Calu3 (cell line): ENCODE measurements at regions not wholly inside any gene's neighbourhood (a gene's known extent, or its start where the extent isn't known, plus 50 kb on each side); places are given as distances from the start of the nearest gene placed in this dataset.

Source experiments
- BruUV-seq: library from RNA; stranded (reverse); fragments of 400-500 nt; replicated peaks from 2 replicates; lab custom pipeline; 2021; lab: Mats Ljungman, UMichigan
- CTCF ChIA-PET: fragments of 300-600 bp; sonication (Branson Sonifier 250); formaldehyde crosslinking; loops from one replicate; lab custom pipeline; 2022; ENCODE audit warnings: antibody characterized with exemption; lab: Charles Lee
- DNase-seq: peaks from one replicate; pipeline ENCODE4 v3.0.0; 2022
- H3K27ac Mint-ChIP-seq: one replicate; pipeline ENCODE4 v1.8.0; 2022; ENCODE audit warnings: mixed read lengths; ENCODE audit not compliant: unreplicated experiment
- H3K27me3 Mint-ChIP-seq: one replicate; pipeline ENCODE4 v1.8.0; 2022; ENCODE audit warnings: mixed read lengths; ENCODE audit not compliant: unreplicated experiment
- H3K36me3 Mint-ChIP-seq: one replicate; pipeline ENCODE4 v1.8.0; 2022; ENCODE audit warnings: mild to moderate bottlenecking, moderate library complexity, mixed read lengths; ENCODE audit not compliant: insufficient read depth, unreplicated experiment
- H3K4me1 Mint-ChIP-seq: one replicate; pipeline ENCODE4 v1.8.0; 2022; ENCODE audit warnings: mild to moderate bottlenecking, low read depth, mixed read lengths; ENCODE audit not compliant: unreplicated experiment
- H3K4me3 Mint-ChIP-seq: one replicate; pipeline ENCODE4 v1.8.0; 2022; ENCODE audit warnings: mild to moderate bottlenecking, low read depth, moderate library complexity, mixed read lengths; ENCODE audit not compliant: unreplicated experiment
- H3K9me3 Mint-ChIP-seq: one replicate; pipeline ENCODE4 v1.8.0; 2022; ENCODE audit warnings: low read depth, mixed read lengths; ENCODE audit not compliant: unreplicated experiment
- intact Hi-C: fragments of 100-400 bp; cut with micrococcal nuclease; formaldehyde crosslinking; loops from one replicate; pipeline ENCODE4 v1.10.0; 2022; ENCODE audit not compliant: unreplicated experiment
- TF ChIP-seq, protein P1 (sequence below): fragments of 200-600 bp; IDR thresholded peaks from one replicate; pipeline ENCODE4 v1.8.0; 2022; ENCODE audit warnings: antibody characterized with exemption; ENCODE audit not compliant: unreplicated experiment

DNA sequence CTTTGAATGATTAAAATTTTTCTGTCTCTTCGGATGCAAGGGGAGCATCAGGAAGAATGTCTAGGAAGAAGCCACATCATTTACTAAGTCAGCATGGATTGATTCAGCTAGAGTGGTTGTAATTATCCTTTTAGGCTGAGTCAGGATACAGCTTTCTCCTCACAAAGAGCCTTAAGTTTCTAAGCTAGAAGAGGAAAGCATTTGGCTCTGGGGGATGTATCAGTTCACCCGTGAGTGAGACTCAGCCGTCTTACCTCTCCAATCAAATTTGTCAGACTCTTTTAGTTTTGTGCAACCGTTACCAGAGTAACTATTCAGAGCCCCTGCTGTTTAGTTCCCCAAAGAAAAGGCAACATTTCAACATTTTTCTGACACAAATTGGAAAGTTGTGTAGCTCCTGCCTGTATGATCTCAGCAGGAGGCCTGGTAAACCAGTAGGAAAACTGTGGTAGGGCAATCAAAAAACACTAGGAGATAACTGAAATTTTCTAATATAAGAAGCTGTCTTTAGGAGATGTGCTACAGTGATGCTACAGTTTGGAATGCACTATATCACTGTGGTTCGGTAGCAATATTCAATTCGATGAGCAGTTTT is 432.4 kb upstream of the LUZP2 start:
- H3K9me3 Mint-ChIP-seq: no peaks in the 10 kb centered on the region
- no peak overlapping the region for H3K27ac Mint-ChIP-seq
- intact Hi-C loops: no loop called here
- BruUV-seq: no TSS peak
- H3K4me1 Mint-ChIP-seq: no peaks in the 10 kb centered on the region
- no peaks in the 10 kb centered on the region for H3K36me3 Mint-ChIP-seq
- no peaks in the 10 kb centered on the region for H3K27me3 Mint-ChIP-seq
- TF ChIP-seq, protein P1, sequence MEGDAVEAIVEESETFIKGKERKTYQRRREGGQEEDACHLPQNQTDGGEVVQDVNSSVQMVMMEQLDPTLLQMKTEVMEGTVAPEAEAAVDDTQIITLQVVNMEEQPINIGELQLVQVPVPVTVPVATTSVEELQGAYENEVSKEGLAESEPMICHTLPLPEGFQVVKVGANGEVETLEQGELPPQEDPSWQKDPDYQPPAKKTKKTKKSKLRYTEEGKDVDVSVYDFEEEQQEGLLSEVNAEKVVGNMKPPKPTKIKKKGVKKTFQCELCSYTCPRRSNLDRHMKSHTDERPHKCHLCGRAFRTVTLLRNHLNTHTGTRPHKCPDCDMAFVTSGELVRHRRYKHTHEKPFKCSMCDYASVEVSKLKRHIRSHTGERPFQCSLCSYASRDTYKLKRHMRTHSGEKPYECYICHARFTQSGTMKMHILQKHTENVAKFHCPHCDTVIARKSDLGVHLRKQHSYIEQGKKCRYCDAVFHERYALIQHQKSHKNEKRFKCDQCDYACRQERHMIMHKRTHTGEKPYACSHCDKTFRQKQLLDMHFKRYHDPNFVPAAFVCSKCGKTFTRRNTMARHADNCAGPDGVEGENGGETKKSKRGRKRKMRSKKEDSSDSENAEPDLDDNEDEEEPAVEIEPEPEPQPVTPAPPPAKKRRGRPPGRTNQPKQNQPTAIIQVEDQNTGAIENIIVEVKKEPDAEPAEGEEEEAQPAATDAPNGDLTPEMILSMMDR: no peak
- H3K4me3 Mint-ChIP-seq: no peak overlapping the region
- CTCF ChIA-PET: interaction anchor here (0.6 kb wide), 1 partner anchor 635 kb away, joined by 3 read pairs; no protein-coding TSS in a partner anchor
- no peak for DNase-seq

DNA sequence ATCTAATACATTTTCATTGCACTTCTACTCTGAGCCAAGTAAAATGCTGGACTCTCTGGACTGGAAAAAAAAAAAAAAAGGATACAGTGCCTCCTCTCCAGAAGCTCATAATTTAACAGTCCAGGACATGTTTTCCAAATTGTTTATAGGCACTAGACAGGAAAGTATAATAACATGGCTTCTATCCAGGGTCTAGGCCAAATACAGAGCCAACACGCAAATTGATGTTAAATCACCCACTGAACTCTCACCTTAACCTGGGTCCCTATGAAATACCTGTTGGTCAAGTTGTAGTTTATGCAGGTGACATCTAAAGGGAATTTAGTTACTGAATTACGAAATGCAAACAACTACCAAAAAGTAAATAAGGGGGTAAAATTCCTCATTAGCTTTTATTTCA is 428.7 kb upstream of the LUZP2 start:
- Mint-ChIP-seq H3K36me3 (no peaks in the 10 kb centered on the region), H3K27ac (no peak overlapping the region), H3K4me1 (no peaks in the 10 kb centered on the region), H3K9me3 (peaks cover 5% of the 10 kb centered on the region), H3K4me3 (no peak overlapping the region), H3K27me3 (no peaks in the 10 kb centered on the region)
- intact Hi-C loops: no loop called here
- no peak for DNase-seq
- no TSS peak for BruUV-seq
- TF ChIP-seq, protein P1: no peak
- CTCF ChIA-PET: interaction anchor here (0.7 kb wide), 1 partner anchor 122 kb away, joined by 6 read pairs; no protein-coding TSS in a partner anchor

DNA sequence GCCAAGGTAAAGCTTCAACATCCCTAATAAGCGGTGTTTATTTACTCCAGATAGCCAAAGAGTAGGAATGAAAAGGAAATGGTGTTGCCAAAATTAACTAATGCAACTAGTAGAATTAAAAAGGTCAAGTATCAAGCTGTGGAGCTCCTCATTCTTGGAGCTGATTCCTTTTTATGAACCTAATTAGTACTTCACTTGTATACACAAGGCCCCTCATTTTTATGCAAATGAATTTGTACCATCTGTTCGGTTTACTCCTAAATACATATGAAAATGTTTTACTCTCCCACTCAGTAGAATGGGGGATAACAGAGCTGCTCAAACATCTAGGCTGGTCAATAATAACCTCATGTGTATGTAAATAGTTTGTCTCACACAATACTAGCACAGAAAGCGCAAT is 426.4 kb upstream of the LUZP2 start:
- TF ChIP-seq, protein P1: no peak
- peaks cover 5% of the 10 kb centered on the region for H3K9me3 Mint-ChIP-seq
- H3K36me3 Mint-ChIP-seq: no peaks in the 10 kb centered on the region
- H3K27ac Mint-ChIP-seq: no peak overlapping the region
- CTCF ChIA-PET: no interaction called here
- DNase-seq: no peak
- no peak overlapping the region for H3K4me3 Mint-ChIP-seq
- H3K27me3 Mint-ChIP-seq: no peaks in the 10 kb centered on the region
- no TSS peak for BruUV-seq
- no peaks in the 10 kb centered on the region for H3K4me1 Mint-ChIP-seq
- intact Hi-C loops: no loop called here

DNA sequence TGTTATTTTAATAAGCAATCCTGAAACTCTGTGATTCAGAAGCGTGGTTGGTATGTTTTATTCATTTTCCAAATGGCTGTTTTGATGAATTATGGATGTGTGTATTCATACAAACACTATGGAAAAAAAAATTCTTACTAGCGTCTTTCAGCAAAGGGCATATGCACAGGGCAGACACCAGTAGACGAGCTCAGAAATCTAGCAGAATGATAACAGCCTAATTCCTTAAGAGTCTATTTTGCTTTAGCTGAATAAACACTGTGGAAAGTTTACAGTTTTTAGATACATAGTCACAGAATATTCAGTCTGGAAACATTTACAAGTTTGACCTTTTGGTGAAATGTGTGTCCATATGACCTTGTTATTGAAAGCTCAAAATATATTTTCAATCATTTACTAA is 418.8 kb upstream of the LUZP2 start:
- Mint-ChIP-seq H3K27me3 (no peaks in the 10 kb centered on the region), H3K27ac (no peak overlapping the region), H3K4me1 (no peaks in the 10 kb centered on the region), H3K9me3 (no peaks in the 10 kb centered on the region), H3K36me3 (no peaks in the 10 kb centered on the region), H3K4me3 (no peak overlapping the region)
- TF ChIP-seq, protein P1: no peak
- intact Hi-C loops: no loop called here
- no TSS peak for BruUV-seq
- no peak for DNase-seq
- CTCF ChIA-PET: interaction anchor here (0.6 kb wide), 1 partner anchor 309 kb away, joined by 3 read pairs; no protein-coding TSS in a partner anchor
